K562 (cell line): ENCODE measurements at regions not wholly inside any gene's neighbourhood (a gene's known extent, or its start where the extent isn't known, plus 50 kb on each side); places are given as distances from the start of the nearest gene placed in this dataset.

Source experiments
- ATAC-seq: fragments of 200-7000 bp; cut with Tn5 transposase; 3 replicates; pipeline ENCODE4 v1.9.1; 2020; ENCODE audit warnings: moderate library complexity
- BruUV-seq: library from RNA; stranded (reverse); fragments of 400-500 nt; replicated peaks from 2 replicates; lab custom pipeline; 2021; lab: Mats Ljungman, UMichigan
- CTCF ChIA-PET: fragments of 300-600 bp; formaldehyde crosslinking; extraction: SDS; loops from one replicate; lab custom pipeline; 2021; ENCODE audit warnings: low intra/inter-chr PET ratio; lab: Yijun Ruan, JAX
- POLR2A ChIA-PET: fragments of 300-600, 350-650 bp; sonication (Branson Sonifier 250); formaldehyde crosslinking; extraction: SDS; loops from one replicate; lab custom pipeline; 2021; ENCODE audit warnings: antibody characterized with exemption, inconsistent platforms; lab: Yijun Ruan, JAX
- DNase-seq, 4 experiments: peaks; one replicate each; pipeline versions ENCODE4 v3.0.0 to v3.0.0-alpha.2; 2011 to 2018; ENCODE audit warnings: low spot score in 3 of 4, mixed read lengths in 3 of 4; ENCODE audit errors: extremely low read depth in 1 of 4
- FAIRE-seq: peaks from 2 replicates; lab custom pipeline; 2011; peaks lifted over from hg19 to GRCh38; lab: Jason Lieb, UNC
- H2AFZ ChIP-seq: 2 replicates; pipeline ENCODE4 v1.6.0; 2011; ENCODE audit warnings: low read depth, low read length, control low read depth, inconsistent platforms
- H3K27ac ChIP-seq: fragments of 200-600 bp; 3 replicates; pipeline ENCODE4 v1.8.0; 2011; ENCODE audit warnings: low read depth, mild to moderate bottlenecking, control low read depth, inconsistent platforms, low read length, moderate library complexity, mixed read lengths; ENCODE audit errors: extremely low read depth
- H3K27me3 ChIP-seq, 2 experiments: fragments of 300-600 bp in 1 of 2; 2 replicates in 1 of 2; 3 replicates in 1 of 2; pipeline versions ENCODE4 v1.6.0 to v1.8.0; 2011; ENCODE audit warnings: inconsistent platforms in 2 of 2, low read length in 2 of 2, mild to moderate bottlenecking in 1 of 2, mixed read lengths in 1 of 2, moderate library complexity in 1 of 2; ENCODE audit not compliant: control insufficient read depth in 2 of 2, insufficient read depth in 2 of 2
- H3K36me3 ChIP-seq: fragments of 300-600 bp; 3 replicates; pipeline ENCODE4 v1.8.0; 2011; ENCODE audit warnings: mild to moderate bottlenecking, low read length, inconsistent platforms; ENCODE audit not compliant: control insufficient read depth, insufficient read depth
- H3K4me1 ChIP-seq, 2 experiments: fragments of 200-600 bp in 1 of 2; replicated peaks in 1 of 2; 2 replicates in 1 of 2; 3 replicates in 1 of 2; pipeline versions ENCODE4 v1.5.1 to v1.8.0; 2011; ENCODE audit warnings: inconsistent platforms in 2 of 2, low read length in 2 of 2, mild to moderate bottlenecking in 1 of 2, mixed read lengths in 1 of 2, moderate library complexity in 1 of 2; ENCODE audit not compliant: control insufficient read depth in 2 of 2, insufficient read depth in 2 of 2
- H3K4me2 ChIP-seq: 2 replicates; pipeline ENCODE4 v1.6.1; 2011; ENCODE audit warnings: low read length, control low read depth, inconsistent platforms, mixed read lengths; ENCODE audit not compliant: insufficient read depth
- H3K4me3 ChIP-seq: fragments of 200-600 bp; sonication (generic), shearing (Covaris generic); 2 replicates; pipeline ENCODE4 v1.5.1; 2016; ENCODE audit warnings: control low read depth, inconsistent platforms
- H3K79me2 ChIP-seq: fragments of 200-600 bp; 3 replicates; pipeline ENCODE4 v1.8.0; 2011; ENCODE audit warnings: low read length, inconsistent platforms; ENCODE audit not compliant: control insufficient read depth, insufficient read depth
- H3K9ac ChIP-seq, 2 experiments: 2 replicates each; pipeline versions ENCODE4 v1.6.0 to v1.6.1; 2011; ENCODE audit warnings: low read depth in 2 of 2, low read length in 2 of 2, control low read depth in 1 of 2, inconsistent platforms in 1 of 2, mild to moderate bottlenecking in 1 of 2, mixed read lengths in 1 of 2; ENCODE audit not compliant: insufficient read depth in 1 of 2
- H3K9me1 ChIP-seq: one replicate; pipeline ENCODE4 v1.6.0; 2011; ENCODE audit warnings: inconsistent platforms, mild to moderate bottlenecking, low read length, moderate library complexity; ENCODE audit not compliant: control insufficient read depth, insufficient read depth
- H3K9me3 ChIP-seq: replicated peaks from 2 replicates; pipeline ENCODE4 v1.5.1; 2011; ENCODE audit warnings: low read depth, low read length, inconsistent platforms; ENCODE audit not compliant: control insufficient read depth, insufficient read depth
- H4K20me1 ChIP-seq: replicated peaks from 2 replicates; pipeline ENCODE4 v1.6.1; 2011; ENCODE audit warnings: low read length, inconsistent platforms, mixed read lengths; ENCODE audit not compliant: control insufficient read depth, insufficient read depth
- DMBX1 ChIP-seq: fragments of 250-450 bp; sonication (Bioruptor Pico); IDR thresholded peaks from 2 replicates; pipeline ENCODE4 v1.8.0; 2022; ENCODE audit warnings: inconsistent platforms, mild to moderate bottlenecking, moderate library complexity, borderline replicate concordance
- ERF ChIP-seq: fragments of 450-650 bp; formaldehyde crosslinking; IDR thresholded peaks from 2 replicates; pipeline ENCODE4 v1.4.0; 2020; ENCODE audit warnings: mild to moderate bottlenecking, mixed read lengths
- EWSR1 ChIP-seq: fragments of 450-650 bp; IDR thresholded peaks from 2 replicates; pipeline ENCODE4 v1.6.1; 2018; ENCODE audit warnings: borderline replicate concordance, mild to moderate bottlenecking, low read depth, moderate library complexity; ENCODE audit not compliant: partially characterized antibody
- FIP1L1 ChIP-seq: fragments of 200-400 bp; formaldehyde crosslinking; IDR thresholded peaks from 2 replicates; pipeline ENCODE4 v1.6.1; 2018; ENCODE audit warnings: mild to moderate bottlenecking, low read depth, low read length; ENCODE audit not compliant: poor library complexity, severe bottlenecking
- FOXJ3 ChIP-seq: sonication (generic); formaldehyde crosslinking; IDR thresholded peaks from 2 replicates; pipeline ENCODE4 v1.4.0; 2020; ENCODE audit warnings: mild to moderate bottlenecking, missing genetic modification reagents
- HDAC1 ChIP-seq, 2 experiments: fragments of 450-650 bp; IDR thresholded peaks; 2 replicates each; pipeline ENCODE4 v1.6.1; 2016 to 2017; ENCODE audit warnings: inconsistent platforms in 1 of 2, mild to moderate bottlenecking in 1 of 2, moderate library complexity in 1 of 2
- HDGF ChIP-seq: fragments of 450-650 bp; IDR thresholded peaks from 2 replicates; pipeline ENCODE4 v1.6.1; 2016
- HNRNPK ChIP-seq: fragments of 200-400 bp; formaldehyde crosslinking; IDR thresholded peaks from one replicate; pipeline ENCODE4 v1.6.1; 2018; ENCODE audit warnings: mild to moderate bottlenecking, low read depth, low read length; ENCODE audit not compliant: poor library complexity, severe bottlenecking
- KAT2B ChIP-seq: IDR thresholded peaks from one replicate; pipeline ENCODE4 v1.6.1; 2012; ENCODE audit warnings: low read depth, mild to moderate bottlenecking, control low read depth, inconsistent platforms, low read length, moderate library complexity
- NCOA6 ChIP-seq: fragments of 450-650 bp; IDR thresholded peaks from 2 replicates; pipeline ENCODE4 v1.6.1; 2017; ENCODE audit warnings: mild to moderate bottlenecking
- OTX1 ChIP-seq: fragments of 450-650 bp; formaldehyde crosslinking; IDR thresholded peaks from 2 replicates; pipeline ENCODE4 v1.4.0; 2022; ENCODE audit warnings: mild to moderate bottlenecking
- RHOXF2B ChIP-seq: fragments of 250-450 bp; sonication (Bioruptor Pico); conservative IDR thresholded peaks from 2 replicates; pipeline ENCODE4 v1.5.1; 2021
- TEAD4 ChIP-seq, 2 experiments: sonication (generic) in 1 of 2; formaldehyde crosslinking in 1 of 2; IDR thresholded peaks; 2 replicates each; pipeline versions ENCODE4 v1.6.1 to v1.8.0; 2012 to 2022; ENCODE audit warnings: borderline replicate concordance in 1 of 2, inconsistent platforms in 1 of 2, low read length in 1 of 2, mild to moderate bottlenecking in 1 of 2, missing genetic modification reagents in 1 of 2
- TRIM24 ChIP-seq, 2 experiments: fragments of 450-650 bp; IDR thresholded peaks; 2 replicates each; pipeline ENCODE4 v1.6.1; 2016
- ZNF121 ChIP-seq: sonication (generic); formaldehyde crosslinking; conservative IDR thresholded peaks from 2 replicates; pipeline ENCODE4 v1.8.0; 2022; ENCODE audit warnings: missing genetic modification reagents
- ZNF444 ChIP-seq: fragments of 250-450 bp; sonication (Bioruptor Pico); IDR thresholded peaks from 2 replicates; pipeline ENCODE4 v1.4.0; 2020; ENCODE audit warnings: mild to moderate bottlenecking, moderate library complexity
- ZNF512 ChIP-seq: IDR thresholded peaks from 2 replicates; pipeline ENCODE4 v1.6.1; 2016; ENCODE audit warnings: missing genetic modification characterization, missing compliant biosample characterization
- ZNF778 ChIP-seq: fragments of 450-650 bp; formaldehyde crosslinking; IDR thresholded peaks from 2 replicates; pipeline ENCODE4 v1.4.0; 2020; ENCODE audit warnings: mild to moderate bottlenecking, moderate library complexity
- WGBS: fragments of 100-300 bp; shearing (Covaris generic); methylation state at CpG from one replicate; pipeline ENCODE4 v1.1.6; 2016; ENCODE audit warnings: low coverage, mixed read lengths; ENCODE audit not compliant: insufficient coverage; ENCODE audit errors: missing lambda C conversion rate; 5-methylcytosine and 5-hydroxymethylcytosine counted together
- in situ Hi-C: fragments of 300-500 bp; cut with MboI; formaldehyde crosslinking; loops from 4 replicates; pipeline ENCODE4 v1.15.0; 2018; ENCODE audit warnings: inconsistent platforms, mixed read lengths
- intact Hi-C: fragments of 100-400 bp; cut with micrococcal nuclease; formaldehyde crosslinking; loops from 2 replicates; pipeline ENCODE4 v1.14.2; 2022

DNA sequence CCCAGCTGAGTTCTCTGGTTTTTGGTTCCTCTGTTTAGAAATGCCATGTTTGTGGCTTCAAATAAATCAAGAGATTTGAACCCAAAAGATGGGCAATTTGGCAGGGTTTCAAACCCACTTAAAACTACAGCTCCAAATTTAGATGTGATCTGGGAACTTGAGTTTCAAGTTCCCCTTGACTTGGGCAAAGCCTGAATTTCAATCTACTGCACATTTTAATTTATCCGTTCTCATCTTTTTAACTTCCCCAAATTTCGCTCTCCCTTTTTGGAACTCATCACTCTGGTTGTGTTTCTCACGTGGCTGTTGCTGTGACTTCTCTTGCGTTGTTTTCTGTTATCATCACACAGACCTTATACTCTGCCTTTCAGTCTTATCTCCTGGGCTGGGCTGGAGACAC lies 230.9 kb downstream of the CDC5L start:
- no peak overlapping the region for H2AFZ ChIP-seq
- no peaks in the 10 kb centered on the region for H3K4me1 ChIP-seq
- no TSS peak for BruUV-seq
- intact Hi-C loops (no loop called here), in situ Hi-C loops (no loop called here)
- no peak overlapping the region for H3K4me3 ChIP-seq
- POLR2A ChIA-PET: no interaction called here
- no peak for ATAC-seq
- no peak for DNase-seq
- WGBS: 0% methylated on average over 4 of the region's 4 CpGs
- no peak overlapping the region for H3K4me2 ChIP-seq
- FAIRE-seq: no peak
- H3K9me3 ChIP-seq: no peaks in the 10 kb centered on the region
- no peaks in the 10 kb centered on the region for H4K20me1 ChIP-seq
- H3K9me1 ChIP-seq: no peaks in the 10 kb centered on the region
- H3K36me3 ChIP-seq: no peaks in the 10 kb centered on the region
- CTCF ChIA-PET: no interaction called here
- H3K27ac ChIP-seq: no peak overlapping the region
- TF ChIP-seq ZNF444 (CRISPR knock-in tag): no peak
- TF ChIP-seq ZNF778 (CRISPR knock-in tag): no peak
- TF ChIP-seq, all 486 proteins: peak for 0
- no peaks in the 10 kb centered on the region for H3K79me2 ChIP-seq
- H3K27me3 ChIP-seq: peaks cover 6 to 11% of the 10 kb centered on the region in 2 experiments; a peak in 3 of 5 replicates
- no peak overlapping the region for H3K9ac ChIP-seq

DNA sequence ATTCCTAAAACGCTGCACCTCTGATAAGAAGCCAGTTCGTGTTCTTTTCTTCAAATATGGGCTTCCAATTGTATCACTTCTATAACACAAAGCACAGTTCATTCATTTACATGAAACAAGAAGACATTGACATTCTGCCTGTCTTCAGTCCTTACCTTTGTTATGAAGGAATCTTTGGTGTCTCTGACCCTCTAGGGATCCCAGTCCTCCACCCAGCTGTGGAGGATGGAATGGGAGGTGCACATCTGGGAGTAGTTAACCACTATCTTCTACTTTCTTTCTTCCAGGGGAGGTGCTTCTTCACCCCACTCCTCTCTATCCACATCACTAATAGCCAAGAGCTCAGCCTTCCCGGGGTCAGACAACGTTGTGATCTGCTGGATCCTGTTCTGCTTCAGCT lies 233.4 kb downstream of the CDC5L start:
- CTCF ChIA-PET: no interaction called here
- Histone ChIP-seq H3K4me3 (no peak overlapping the region), H3K9me1 (no peaks in the 10 kb centered on the region), H2AFZ (no peak overlapping the region), H3K4me2 (no peak overlapping the region), H3K27ac (no peak overlapping the region), H3K36me3 (no peaks in the 10 kb centered on the region), H3K9ac (no peak overlapping the region), H4K20me1 (no peaks in the 10 kb centered on the region), H3K9me3 (no peaks in the 10 kb centered on the region), H3K79me2 (no peaks in the 10 kb centered on the region), H3K4me1 (no peaks in the 10 kb centered on the region), H3K27me3 (peaks cover 9 to 32% of the 10 kb centered on the region in 2 experiments; a peak in 3 of 5 replicates)
- POLR2A ChIA-PET: no interaction called here
- no peak for FAIRE-seq
- 0% methylated on average over 4 of the region's 4 CpGs for WGBS
- in situ Hi-C loops: no loop called here
- ATAC-seq: no peak
- intact Hi-C loops: no loop called here
- no peak for DNase-seq
- no TSS peak for BruUV-seq
- no peak for TF ChIP-seq FIP1L1
- no peak for TF ChIP-seq ERF (CRISPR knock-in tag)
- no peak for TF ChIP-seq ZNF121 (CRISPR knock-in tag)
- no peak for TF ChIP-seq HDGF
- TF ChIP-seq HDAC1 (IDR thresholded peaks at IDR 0.05): no peak
- TF ChIP-seq OTX1 (CRISPR knock-in tag): no peak
- TF ChIP-seq KAT2B: no peak
- TF ChIP-seq HNRNPK: no peak
- TF ChIP-seq DMBX1 (CRISPR knock-in tag): no peak
- no peak for TF ChIP-seq TRIM24 (IDR thresholded peaks at IDR 0.05)
- no peak for TF ChIP-seq EWSR1
- TF ChIP-seq NCOA6: no peak
- TF ChIP-seq FOXJ3: no peak
- no peak for TF ChIP-seq RHOXF2B
- no peak for TF ChIP-seq ZNF512 (tag)
- no peak for TF ChIP-seq TEAD4 (IDR thresholded peaks at IDR 0.05; ENCODE audit: low read length)
- TF ChIP-seq TEAD4 (CRISPR knock-in tag; IDR thresholded peaks at IDR 0.05; ENCODE audit: borderline replicate concordance): no peak
